Activated CD4-positive, alpha-beta T cell treated with anti-CD3 and anti-CD28 coated beads, Interleukin-2, amount 10 ng/mL, durations not matched to agents 24 days and 14 days (primary cell): ENCODE measurements at regions not wholly inside any gene's neighbourhood (a gene's known extent, or its start where the extent isn't known, plus 50 kb on each side); places are given as distances from the start of the nearest gene placed in this dataset.

Experiments used
- DNase-seq: peaks from one replicate; pipeline ENCODE4 v3.0.0; 2022
- H3K27ac Mint-ChIP-seq: one replicate; pipeline ENCODE4 v1.8.0; 2022; ENCODE audit warnings: mild to moderate bottlenecking, mixed read lengths
- H3K27me3 Mint-ChIP-seq: one replicate; pipeline ENCODE4 v1.8.0; 2022; ENCODE audit warnings: mixed read lengths
- H3K36me3 Mint-ChIP-seq: one replicate; pipeline ENCODE4 v1.8.0; 2022; ENCODE audit warnings: low read depth, mild to moderate bottlenecking, mixed read lengths
- H3K4me1 Mint-ChIP-seq: one replicate; pipeline ENCODE4 v1.8.0; 2021; ENCODE audit warnings: mixed read lengths
- H3K4me3 Mint-ChIP-seq: one replicate; pipeline ENCODE4 v1.8.0; 2022; ENCODE audit warnings: mild to moderate bottlenecking, moderate library complexity, mixed read lengths
- H3K9me3 Mint-ChIP-seq: one replicate; pipeline ENCODE4 v1.8.0; 2021; ENCODE audit warnings: mixed read lengths
- intact Hi-C: fragments of 100-400 bp; cut with micrococcal nuclease; formaldehyde crosslinking; loops from one replicate; pipeline ENCODE4 v1.15.1; 2023

DNA sequence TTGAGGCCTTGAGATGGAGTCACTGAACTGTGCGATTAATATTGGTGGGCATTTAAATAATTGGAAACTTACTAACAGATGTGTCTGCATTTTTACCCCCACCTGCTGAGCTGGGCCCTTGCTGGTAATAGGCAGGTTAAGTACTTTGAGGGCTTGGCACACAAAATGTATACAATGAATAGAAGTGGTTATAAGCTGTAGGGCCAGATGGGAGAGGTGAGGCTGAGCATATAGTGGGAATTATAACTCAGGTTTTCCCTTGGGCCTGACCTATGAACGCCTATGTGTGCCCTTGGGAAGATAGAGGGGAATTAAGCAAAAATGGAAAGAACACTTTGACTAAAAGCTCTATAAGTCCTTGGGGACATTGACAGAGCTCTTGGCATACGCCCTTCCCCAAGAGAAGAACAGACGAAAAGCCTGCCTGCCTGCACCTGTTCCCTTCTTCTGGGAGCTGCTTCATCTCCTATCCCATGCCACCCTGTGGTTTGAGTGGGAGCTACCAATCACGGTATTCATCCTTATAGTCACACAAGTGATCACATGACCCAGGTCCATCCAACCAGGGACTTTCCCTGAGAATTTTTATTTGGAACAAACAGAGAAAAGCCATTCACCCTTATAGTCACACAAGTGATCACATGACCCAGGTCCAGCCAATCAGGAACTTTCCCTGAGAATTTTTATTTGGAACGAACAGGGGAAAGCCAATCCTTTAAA lies 260.7 kb upstream of the CSF3R start:
- intact Hi-C loops, result no loop called here
- Mint-ChIP-seq H3K27me3 (peaks cover 10% of the 10 kb centered on the region), H3K36me3 (no peaks in the 10 kb centered on the region)

GRCh38 chr1:36741066-36741465 lies 258.4 kb upstream of the CSF3R start:
- DNase-seq, result no peak
- intact Hi-C loops, result no loop called here
- Mint-ChIP-seq H3K27me3 (peaks cover 19% of the 10 kb centered on the region), H3K4me3 (no peak overlapping the region), H3K9me3 (no peaks in the 10 kb centered on the region), H3K36me3 (no peaks in the 10 kb centered on the region), H3K27ac (no peak overlapping the region), H3K4me1 (no peaks in the 10 kb centered on the region)

More for the DNA sequence above, 260.7 kb upstream of the CSF3R start:
- no peak for DNase-seq
- Mint-ChIP-seq H3K27ac (no peak overlapping the region), H3K4me3 (no peak overlapping the region), H3K9me3 (no peaks in the 10 kb centered on the region), H3K4me1 (no peaks in the 10 kb centered on the region)

- Mint-ChIP-seq H3K4me1 (no peaks in the 10 kb centered on the region), H3K27me3 (peaks cover 21% of the 10 kb centered on the region), H3K36me3 (no peaks in the 10 kb centered on the region), H3K27ac (no peak overlapping the region), H3K9me3 (no peaks in the 10 kb centered on the region), H3K4me3 (no peak overlapping the region)
- intact Hi-C loops, result no loop called here
- DNase-seq, result no peak
Measured at GRCh38 chr1:36740446-36740845, 257.7 kb upstream of the CSF3R start.

DNA sequence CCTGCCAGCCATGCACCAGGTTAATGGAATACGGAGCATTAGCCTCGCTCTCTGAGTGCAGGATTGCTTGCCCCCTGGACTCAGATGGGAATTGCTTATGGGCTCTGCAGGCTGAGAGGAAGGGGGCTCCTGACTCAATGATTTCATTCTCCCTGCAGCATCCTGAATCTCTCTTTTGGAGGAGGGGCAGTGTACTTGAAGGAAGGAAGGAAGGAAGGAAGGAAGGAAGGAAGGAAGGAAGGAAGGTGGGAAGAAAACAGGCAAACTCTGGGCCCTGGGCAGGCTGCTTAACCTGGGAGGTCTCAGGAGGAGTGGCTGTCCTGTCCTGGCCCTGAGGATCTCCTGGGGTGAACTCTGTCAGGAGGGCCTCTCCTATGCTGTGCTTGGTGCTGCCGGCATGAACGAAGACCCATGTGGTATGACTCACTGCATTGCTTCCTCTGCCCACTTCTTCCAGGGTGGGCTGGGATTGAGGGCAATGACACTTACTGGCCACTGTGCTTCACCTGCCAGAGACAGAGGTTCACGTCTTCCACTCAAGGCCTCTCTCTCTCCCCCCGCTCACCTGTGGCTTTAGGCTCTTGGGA lies 257.1 kb upstream of the CSF3R start:
- Mint-ChIP-seq H3K27ac (no peak overlapping the region), H3K4me1 (no peaks in the 10 kb centered on the region), H3K4me3 (no peak overlapping the region), H3K27me3 (peaks cover 21% of the 10 kb centered on the region), H3K9me3 (no peaks in the 10 kb centered on the region), H3K36me3 (no peaks in the 10 kb centered on the region)
- intact Hi-C loops, result no loop called here
- no peak for DNase-seq

DNA sequence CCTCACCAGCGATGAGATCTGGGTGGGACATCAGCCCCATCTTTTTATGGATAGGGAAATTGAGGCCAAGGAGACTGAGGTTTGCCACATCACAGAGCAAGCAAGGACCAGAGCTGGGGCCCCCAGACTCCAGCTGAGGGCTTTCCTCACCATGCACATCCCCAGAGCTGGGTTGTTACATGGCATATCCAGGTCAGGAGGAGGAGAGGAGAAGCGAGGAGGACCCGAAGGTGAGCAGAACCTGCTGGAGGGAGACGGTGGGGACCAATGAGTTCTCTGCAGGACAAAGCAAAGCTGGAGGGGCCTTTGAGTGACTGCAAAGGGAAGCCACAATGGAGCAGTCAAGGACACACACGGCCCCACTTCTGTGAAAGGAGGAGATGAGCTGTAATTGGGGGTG lies 255.5 kb upstream of the CSF3R start:
- no peaks in the 10 kb centered on the region for H3K4me1 Mint-ChIP-seq
- intact Hi-C loops, result no loop called here
- no peaks in the 10 kb centered on the region for H3K36me3 Mint-ChIP-seq
- H3K27me3 Mint-ChIP-seq, result peaks cover 23% of the 10 kb centered on the region
- H3K4me3 Mint-ChIP-seq, result no peak overlapping the region
- H3K9me3 Mint-ChIP-seq, result no peaks in the 10 kb centered on the region
- H3K27ac Mint-ChIP-seq, result no peak overlapping the region
- DNase-seq, result no peak

DNA sequence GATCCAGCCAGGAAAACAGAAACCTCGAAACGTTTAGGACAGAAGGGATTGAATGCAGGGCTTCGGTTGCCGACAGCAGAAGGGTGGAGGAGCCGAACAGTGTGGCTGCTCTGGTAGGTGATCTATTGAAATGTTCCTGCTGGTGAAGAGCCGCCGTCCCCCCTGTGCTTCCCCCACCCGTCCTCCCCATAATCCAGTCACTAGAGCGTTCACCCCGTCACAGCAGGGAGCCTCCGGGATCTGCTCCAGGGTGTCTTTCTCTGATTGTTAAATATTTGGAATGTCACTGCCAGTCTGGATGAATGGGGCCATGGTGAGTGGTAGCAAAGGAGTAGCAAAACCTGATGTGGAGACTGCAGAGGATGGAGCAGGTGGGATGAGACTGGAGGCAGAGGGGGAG lies 255.1 kb upstream of the CSF3R start:
- Mint-ChIP-seq H3K9me3 (no peaks in the 10 kb centered on the region), H3K36me3 (no peaks in the 10 kb centered on the region), H3K27me3 (peaks cover 23% of the 10 kb centered on the region), H3K4me1 (no peaks in the 10 kb centered on the region), H3K27ac (no peak overlapping the region), H3K4me3 (no peak overlapping the region)
- intact Hi-C loops, result no loop called here
- DNase-seq, result no peak

DNA sequence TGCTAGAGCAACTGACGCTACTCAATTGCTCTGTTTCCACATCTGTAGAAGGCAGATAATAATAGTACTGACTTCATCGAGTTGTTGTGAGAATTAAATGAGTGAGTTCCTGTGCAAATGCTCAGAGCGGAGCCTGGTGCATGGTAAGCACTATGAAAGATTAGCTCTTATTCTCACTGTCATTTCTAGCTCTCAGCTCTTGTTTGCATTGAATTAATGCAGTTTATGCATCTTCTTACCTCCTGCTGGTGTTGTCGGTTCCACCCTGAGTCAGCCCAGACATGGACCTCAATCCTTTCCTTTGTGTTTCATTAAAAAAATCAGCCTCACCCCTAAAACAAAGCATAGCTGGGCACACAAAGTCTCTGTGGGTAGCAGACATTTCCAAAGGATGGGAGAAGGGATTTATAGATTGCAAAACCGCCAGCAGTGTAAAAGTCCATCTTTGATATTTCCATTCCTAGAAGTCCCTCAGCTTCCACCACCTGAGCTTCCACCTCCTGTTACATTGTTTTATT lies 254.4 kb upstream of the CSF3R start:
- intact Hi-C loops, result no loop called here
- H3K27me3 Mint-ChIP-seq, result peaks cover 23% of the 10 kb centered on the region
- no peak overlapping the region for H3K27ac Mint-ChIP-seq

GRCh38 chr1:36735939-36736730 lies 253.4 kb upstream of the CSF3R start:
- peaks cover 23% of the 10 kb centered on the region for H3K27me3 Mint-ChIP-seq
- no peaks in the 10 kb centered on the region for H3K36me3 Mint-ChIP-seq
- H3K27ac Mint-ChIP-seq, result no peak overlapping the region
- no peaks in the 10 kb centered on the region for H3K9me3 Mint-ChIP-seq
- no peaks in the 10 kb centered on the region for H3K4me1 Mint-ChIP-seq
- DNase-seq, result no peak
- intact Hi-C loops, result no loop called here
- H3K4me3 Mint-ChIP-seq, result no peak overlapping the region

More for the DNA sequence above, 254.4 kb upstream of the CSF3R start:
- Mint-ChIP-seq H3K4me1 (no peaks in the 10 kb centered on the region), H3K4me3 (no peak overlapping the region), H3K36me3 (no peaks in the 10 kb centered on the region), H3K9me3 (no peaks in the 10 kb centered on the region)
- no peak for DNase-seq

DNA sequence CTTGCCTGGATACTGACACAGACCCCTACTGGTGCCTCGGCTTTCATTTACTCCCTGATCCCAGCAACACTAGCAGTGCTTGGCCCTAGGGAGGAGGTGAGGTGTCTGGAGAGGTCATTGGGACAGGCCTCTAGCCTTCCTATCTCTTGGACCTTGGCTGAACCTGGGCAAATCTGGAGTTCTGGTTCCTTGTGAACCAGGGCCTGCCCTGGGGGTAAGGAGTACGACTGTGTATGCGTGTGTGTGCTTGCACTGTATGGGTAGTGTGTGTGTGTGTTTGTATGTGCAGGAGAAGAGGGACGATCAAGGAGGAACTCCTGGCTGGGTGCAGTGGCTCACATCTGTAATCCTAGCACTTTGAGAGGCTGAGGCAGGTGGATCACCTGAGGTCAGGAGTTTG lies 252.7 kb upstream of the CSF3R start:
- intact Hi-C loops, result no loop called here
- H3K27me3 Mint-ChIP-seq, result peaks cover 25% of the 10 kb centered on the region
- no peaks in the 10 kb centered on the region for H3K4me1 Mint-ChIP-seq
- H3K27ac Mint-ChIP-seq, result no peak overlapping the region
- no peak overlapping the region for H3K4me3 Mint-ChIP-seq
- H3K9me3 Mint-ChIP-seq, result no peaks in the 10 kb centered on the region
- no peak for DNase-seq
- no peaks in the 10 kb centered on the region for H3K36me3 Mint-ChIP-seq

DNA sequence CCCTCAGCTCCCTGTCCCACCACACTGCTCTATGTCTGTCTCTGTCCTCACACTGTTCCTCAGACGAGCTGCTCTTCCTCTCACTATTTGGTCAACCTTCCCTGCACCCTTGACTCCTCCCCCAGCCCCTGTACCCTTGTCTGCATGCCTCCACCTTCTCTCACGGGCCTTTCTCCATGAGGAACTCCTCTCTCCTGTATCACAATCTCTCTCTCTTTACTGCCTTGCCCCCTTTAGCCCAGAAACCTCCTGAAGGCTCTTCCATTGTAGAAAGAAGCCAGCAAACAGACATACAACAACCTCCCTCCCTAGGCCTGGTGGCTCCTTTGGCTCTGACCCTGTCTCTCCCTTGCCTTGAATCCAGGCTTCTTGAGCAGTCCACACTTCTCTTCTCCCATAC lies 251.6 kb upstream of the CSF3R start:
- Mint-ChIP-seq H3K9me3 (no peaks in the 10 kb centered on the region), H3K36me3 (no peaks in the 10 kb centered on the region), H3K27ac (no peak overlapping the region), H3K4me3 (no peak overlapping the region), H3K4me1 (no peaks in the 10 kb centered on the region), H3K27me3 (peaks cover 25% of the 10 kb centered on the region)
- no peak for DNase-seq
- intact Hi-C loops, result no loop called here

DNA sequence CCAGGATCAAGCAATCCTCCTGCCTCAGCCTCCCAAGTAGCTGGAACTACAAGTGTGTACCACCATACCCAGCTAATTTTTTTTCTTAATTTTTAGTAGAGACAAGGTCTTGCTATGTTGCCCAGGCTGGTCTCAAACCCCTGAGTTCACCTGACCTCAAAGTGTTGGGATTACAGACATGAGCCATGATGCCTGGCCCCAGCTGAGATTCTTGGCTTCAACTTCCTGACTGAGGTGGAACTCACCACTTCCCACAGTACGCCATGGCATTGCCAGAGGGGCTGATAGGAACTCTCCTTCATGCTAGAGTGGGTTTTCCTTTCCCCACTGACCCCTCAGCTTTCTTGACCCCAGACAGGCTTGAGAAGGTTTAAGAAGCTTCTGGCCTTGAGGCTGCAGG lies 251.0 kb upstream of the CSF3R start:
- Mint-ChIP-seq H3K9me3 (no peaks in the 10 kb centered on the region), H3K27me3 (peaks cover 25% of the 10 kb centered on the region), H3K4me1 (no peaks in the 10 kb centered on the region), H3K4me3 (no peak overlapping the region), H3K27ac (no peak overlapping the region), H3K36me3 (no peaks in the 10 kb centered on the region)
- intact Hi-C loops, result no loop called here
- DNase-seq, result no peak

GRCh38 chr1:36732015-36732356 lies 249.3 kb upstream of the CSF3R start:
- Mint-ChIP-seq H3K9me3 (no peaks in the 10 kb centered on the region), H3K4me3 (no peak overlapping the region), H3K27me3 (peaks cover 14% of the 10 kb centered on the region), H3K27ac (no peak overlapping the region), H3K36me3 (no peaks in the 10 kb centered on the region), H3K4me1 (no peaks in the 10 kb centered on the region)
- no peak for DNase-seq
- intact Hi-C loops, result no loop called here

DNA sequence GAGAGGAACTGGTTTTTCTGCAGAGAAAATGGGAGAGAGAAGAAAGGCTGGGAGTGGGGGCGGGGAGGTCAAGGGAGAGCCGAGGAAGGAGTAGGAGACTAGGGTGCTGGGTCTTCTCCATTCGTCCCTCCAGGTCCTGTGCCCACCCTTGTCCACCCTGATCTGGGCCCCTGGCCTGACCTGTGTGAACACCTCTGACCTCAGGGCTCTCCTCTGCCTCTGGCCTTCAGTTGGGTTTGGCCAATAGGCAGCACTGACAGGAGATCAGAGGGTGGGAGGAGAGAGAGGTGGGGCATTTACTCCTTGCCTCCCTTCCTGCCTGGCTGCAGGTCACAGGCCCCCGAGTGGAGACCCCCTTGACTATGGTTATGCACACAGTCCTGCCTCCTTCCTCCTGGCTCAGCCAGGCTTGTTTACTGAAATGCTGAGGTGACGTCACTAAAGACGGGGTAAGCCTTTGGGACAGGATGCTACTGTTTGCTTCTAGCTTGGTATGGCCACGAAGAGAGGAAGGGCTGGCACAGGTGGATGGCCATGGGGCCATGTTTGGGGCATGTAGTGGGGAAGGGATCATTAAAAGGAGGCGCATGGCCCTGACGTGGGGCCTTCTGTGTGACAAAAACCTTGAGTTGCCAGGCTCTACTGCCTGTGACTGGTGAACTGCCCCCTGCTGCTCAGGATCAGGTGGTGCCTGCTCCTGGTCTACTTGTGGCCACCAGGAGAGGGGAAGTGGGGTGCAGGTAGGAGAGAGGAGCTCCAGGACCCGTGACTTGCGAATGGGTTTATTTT lies 248.7 kb upstream of the CSF3R start:
- no peak for DNase-seq
- H3K27me3 Mint-ChIP-seq, result peaks cover 9% of the 10 kb centered on the region
- H3K4me3 Mint-ChIP-seq, result no peak overlapping the region
- H3K36me3 Mint-ChIP-seq, result no peaks in the 10 kb centered on the region
- intact Hi-C loops, result no loop called here
- H3K27ac Mint-ChIP-seq, result no peak overlapping the region
- no peaks in the 10 kb centered on the region for H3K4me1 Mint-ChIP-seq
- no peaks in the 10 kb centered on the region for H3K9me3 Mint-ChIP-seq

GRCh38 chr1:36730599-36730998 lies 247.9 kb upstream of the CSF3R start:
- H3K4me1 Mint-ChIP-seq, result no peaks in the 10 kb centered on the region
- no peaks in the 10 kb centered on the region for H3K9me3 Mint-ChIP-seq
- intact Hi-C loops, result no loop called here
- H3K36me3 Mint-ChIP-seq, result no peaks in the 10 kb centered on the region
- no peak overlapping the region for H3K4me3 Mint-ChIP-seq
- H3K27ac Mint-ChIP-seq, result no peak overlapping the region
- H3K27me3 Mint-ChIP-seq, result peaks cover 7% of the 10 kb centered on the region
- DNase-seq, result no peak
